GM19468 (cell line): ENCODE measurements at regions not wholly inside any gene's neighbourhood (a gene's known extent, or its start where the extent isn't known, plus 50 kb on each side); places are given as distances from the start of the nearest gene placed in this dataset.
"Not testable (repeated sequence)": the region's sequence is repeated elsewhere in the genome, so short reads cannot be mapped to it uniquely, and the experiment has no call there.

Source experiments
- ATAC-seq: cut with Tn5 transposase; IDR thresholded peaks from one replicate; pipeline ENCODE4 v1.9.1; 2021; ENCODE audit warnings: mild to moderate bottlenecking, moderate library complexity, moderate number of reproducible peaks; ENCODE audit not compliant: unreplicated experiment; ENCODE audit errors: extremely low read depth

- no peak for ATAC-seq
Observed at GRCh38 chr2:16061441-16062217, 121.3 kb downstream of the MYCN start.

GRCh38 chr2:16060936-16061338, 120.6 kb downstream of the MYCN start:
- no peak for ATAC-seq

- no peak for ATAC-seq
Observed at GRCh38 chr2:16060125-16060935, 120.0 kb downstream of the MYCN start.

GRCh38 chr2:16059393-16060016, 119.2 kb downstream of the MYCN start:
- no peak for ATAC-seq

GRCh38 chr2:16058747-16059358, 118.5 kb downstream of the MYCN start:
- ATAC-seq, result no peak

GRCh38 chr2:16058256-16058655, 117.9 kb downstream of the MYCN start:
- ATAC-seq, result no peak

- no peak for ATAC-seq
Observed at GRCh38 chr2:16057661-16058060, 117.3 kb downstream of the MYCN start.

GRCh38 chr2:16055848-16056580, 115.7 kb downstream of the MYCN start:
- peak; percentile 97 for ATAC-seq

GRCh38 chr2:16053437-16054257, 113.3 kb downstream of the MYCN start:
- no peak for ATAC-seq

GRCh38 chr2:16052571-16053052, 112.3 kb downstream of the MYCN start:
- ATAC-seq, result not testable (repeated sequence)

GRCh38 chr2:16051841-16052564, 111.7 kb downstream of the MYCN start:
- no peak for ATAC-seq

- no peak for ATAC-seq
Observed at GRCh38 chr2:16050908-16051489, 110.6 kb downstream of the MYCN start.

GRCh38 chr2:16050261-16050907, 110.0 kb downstream of the MYCN start:
- no peak for ATAC-seq

GRCh38 chr2:16049406-16049805, 109.1 kb downstream of the MYCN start:
- ATAC-seq, result no peak

GRCh38 chr2:16048466-16048865, 108.1 kb downstream of the MYCN start:
- no peak for ATAC-seq

GRCh38 chr2:16047701-16048100, 107.4 kb downstream of the MYCN start:
- no peak for ATAC-seq

GRCh38 chr2:16046649-16047048, 106.3 kb downstream of the MYCN start:
- ATAC-seq, result no peak
